ENCODE measurements at regions not wholly inside any gene's neighbourhood (a gene's known extent, or its start where the extent isn't known, plus 50 kb on each side); places are given as distances from the start of the nearest gene placed in this dataset.

- TF ChIP-seq CTCF (conservative IDR thresholded peaks at IDR 0.05; ENCODE audit: low read length) (no peak), EZH2phosphoT487 (IDR thresholded peaks at IDR 0.05; ENCODE audit: borderline replicate concordance) (no peak)
Measured at GRCh38 chr19:33902395-33902794, 105.7 kb downstream of the KCTD15 start.
